ENCODE measurements at regions not wholly inside any gene's neighbourhood (a gene's known extent, or its start where the extent isn't known, plus 50 kb on each side); places are given as distances from the start of the nearest gene placed in this dataset.

- no peaks in the 10 kb centered on the region for H3K9me3 ChIP-seq
- DNase-seq (no peak), ATAC-seq (no peak)
- H3K27ac ChIP-seq = no peak overlapping the region
- no peaks in the 10 kb centered on the region for H3K27me3 ChIP-seq
- WGBS, 2 donors = 53 to 63% methylated on average over 1 of the region's 1 CpG
- H3K4me3 ChIP-seq = no peak overlapping the region
- TF ChIP-seq, protein P1, sequence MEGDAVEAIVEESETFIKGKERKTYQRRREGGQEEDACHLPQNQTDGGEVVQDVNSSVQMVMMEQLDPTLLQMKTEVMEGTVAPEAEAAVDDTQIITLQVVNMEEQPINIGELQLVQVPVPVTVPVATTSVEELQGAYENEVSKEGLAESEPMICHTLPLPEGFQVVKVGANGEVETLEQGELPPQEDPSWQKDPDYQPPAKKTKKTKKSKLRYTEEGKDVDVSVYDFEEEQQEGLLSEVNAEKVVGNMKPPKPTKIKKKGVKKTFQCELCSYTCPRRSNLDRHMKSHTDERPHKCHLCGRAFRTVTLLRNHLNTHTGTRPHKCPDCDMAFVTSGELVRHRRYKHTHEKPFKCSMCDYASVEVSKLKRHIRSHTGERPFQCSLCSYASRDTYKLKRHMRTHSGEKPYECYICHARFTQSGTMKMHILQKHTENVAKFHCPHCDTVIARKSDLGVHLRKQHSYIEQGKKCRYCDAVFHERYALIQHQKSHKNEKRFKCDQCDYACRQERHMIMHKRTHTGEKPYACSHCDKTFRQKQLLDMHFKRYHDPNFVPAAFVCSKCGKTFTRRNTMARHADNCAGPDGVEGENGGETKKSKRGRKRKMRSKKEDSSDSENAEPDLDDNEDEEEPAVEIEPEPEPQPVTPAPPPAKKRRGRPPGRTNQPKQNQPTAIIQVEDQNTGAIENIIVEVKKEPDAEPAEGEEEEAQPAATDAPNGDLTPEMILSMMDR (IDR thresholded peaks at IDR 0.05) = no peak
- TF ChIP-seq POLR2A (IDR thresholded peaks at IDR 0.05) = no peak
- H3K4me1 ChIP-seq = no peaks in the 10 kb centered on the region
- intact Hi-C loops (cut with DNase I) = no loop called here
- H3K36me3 ChIP-seq (replicated peaks in 1 of 2; ENCODE audit: insufficient read depth in 1 of 2, low read depth in 2 of 2) = no peaks in the 10 kb centered on the region
Measured at GRCh38 chr3:31349001-31349748, 183.6 kb upstream of the STT3B start.

DNA sequence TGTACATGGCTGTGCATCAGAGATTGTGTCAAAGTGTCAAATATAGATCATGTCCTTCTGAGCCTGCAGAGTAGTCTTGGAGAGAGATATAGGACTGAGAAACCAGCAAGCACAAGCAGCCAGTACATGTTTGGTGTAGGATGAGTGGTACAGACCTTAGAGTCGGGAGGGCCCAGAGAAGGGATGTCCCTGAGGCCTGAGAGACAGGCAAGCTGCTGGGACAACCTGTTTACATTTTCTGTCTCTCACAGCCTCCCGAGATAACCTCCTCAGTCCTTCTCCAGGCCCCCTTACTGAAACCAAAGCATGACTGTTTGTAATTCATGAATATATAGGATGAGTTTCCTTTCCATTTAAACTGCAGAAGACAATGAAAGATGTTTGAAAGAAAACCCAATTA lies 182.4 kb upstream of the STT3B start:
- no peaks in the 10 kb centered on the region for H3K9me3 ChIP-seq
- ATAC-seq = no peak

DNA sequence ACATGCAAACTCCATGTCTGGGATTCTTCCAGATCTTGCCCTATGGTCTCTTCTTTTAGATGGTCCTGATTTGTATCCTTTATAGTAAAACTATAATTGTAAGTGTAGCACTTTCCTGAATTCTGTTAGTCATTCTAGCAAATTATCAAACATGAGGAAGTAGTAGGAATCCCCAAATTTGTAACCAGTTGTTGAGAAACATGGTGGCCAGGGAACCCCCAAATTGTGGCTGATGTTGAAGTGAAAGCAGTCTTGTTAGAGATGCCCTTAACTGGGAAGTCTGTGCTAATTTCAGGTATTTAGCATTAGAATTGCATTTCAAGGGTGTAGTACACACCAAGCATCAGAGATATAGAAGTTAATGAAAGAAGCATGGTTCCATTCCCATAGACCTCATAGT lies 180.4 kb upstream of the STT3B start:
- no peak overlapping the region for H3K4me3 ChIP-seq
- intact Hi-C loops (cut with DNase I) = no loop called here

More for the DNA sequence above, 182.4 kb upstream of the STT3B start:
- Histone ChIP-seq H3K27me3 (no peaks in the 10 kb centered on the region), H3K4me3 (no peak overlapping the region), H3K27ac (no peak overlapping the region), H3K4me1 (no peaks in the 10 kb centered on the region), H3K36me3 (replicated peaks in 1 of 2; ENCODE audit: insufficient read depth in 1 of 2, low read depth in 2 of 2) (no peaks in the 10 kb centered on the region)
- no peak for DNase-seq
- 35 to 55% methylated on average over 2 of the region's 2 CpGs for whole genome bisulfite sequencing, 2 donors
- TF ChIP-seq, protein P1 (IDR thresholded peaks at IDR 0.05) = no peak
- no peak for TF ChIP-seq POLR2A (IDR thresholded peaks at IDR 0.05)
- intact Hi-C loops (cut with DNase I) = no loop called here

DNA sequence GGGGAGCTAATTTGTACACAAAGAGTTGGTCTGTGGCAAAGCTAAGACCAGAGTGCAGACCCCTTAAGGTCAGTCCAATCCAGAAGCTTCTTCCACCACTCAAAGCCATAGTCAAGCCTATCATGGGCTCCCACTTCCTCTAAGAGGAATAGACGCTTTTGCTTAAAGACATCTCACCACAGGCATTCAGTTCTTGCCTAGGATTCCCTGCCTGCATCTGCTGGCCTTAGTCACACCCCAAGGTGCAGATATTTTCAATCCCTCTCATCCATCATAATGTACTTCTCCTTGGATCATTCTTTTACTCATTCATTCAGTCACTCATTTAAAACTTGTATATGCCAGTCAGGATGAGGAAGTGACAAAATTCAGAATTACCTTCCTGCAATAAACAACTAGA lies 179.6 kb upstream of the STT3B start:
- no peak for DNase-seq
- Histone ChIP-seq H3K36me3 (replicated peaks in 1 of 2; ENCODE audit: insufficient read depth in 1 of 2, low read depth in 2 of 2) (no peaks in the 10 kb centered on the region), H3K4me1 (no peaks in the 10 kb centered on the region), H3K27ac (no peak overlapping the region), H3K9me3 (no peaks in the 10 kb centered on the region), H3K4me3 (no peak overlapping the region), H3K27me3 (no peaks in the 10 kb centered on the region)
- no peak for ATAC-seq
- WGBS, 2 donors = 69 to 87% methylated on average over 1 of the region's 1 CpG
- no peak for TF ChIP-seq POLR2A (IDR thresholded peaks at IDR 0.05)
- TF ChIP-seq, protein P1 (IDR thresholded peaks at IDR 0.05) = no peak
- intact Hi-C loops (cut with DNase I) = no loop called here

More for the DNA sequence above, 180.4 kb upstream of the STT3B start:
- DNase-seq = no peak
- H3K27me3 ChIP-seq = no peaks in the 10 kb centered on the region
- H3K9me3 ChIP-seq = no peaks in the 10 kb centered on the region
- H3K36me3 ChIP-seq (replicated peaks in 1 of 2; ENCODE audit: insufficient read depth in 1 of 2, low read depth in 2 of 2) = no peaks in the 10 kb centered on the region
- no peak overlapping the region for H3K27ac ChIP-seq
- ATAC-seq = no peak
- TF ChIP-seq, protein P1 (IDR thresholded peaks at IDR 0.05) = no peak
- no peak for TF ChIP-seq POLR2A (IDR thresholded peaks at IDR 0.05)
- H3K4me1 ChIP-seq = no peaks in the 10 kb centered on the region

GRCh38 chr3:31354373-31354772 lies 178.4 kb upstream of the STT3B start:
- Histone ChIP-seq H3K4me1 (no peaks in the 10 kb centered on the region), H3K4me3 (no peak overlapping the region), H3K27me3 (no peaks in the 10 kb centered on the region), H3K36me3 (replicated peaks in 1 of 2; ENCODE audit: insufficient read depth in 1 of 2, low read depth in 2 of 2) (no peaks in the 10 kb centered on the region), H3K27ac (no peak overlapping the region), H3K9me3 (no peaks in the 10 kb centered on the region)
- ATAC-seq = no peak
- DNase-seq = no peak
- TF ChIP-seq, protein P1 (IDR thresholded peaks at IDR 0.05) = no peak
- no peak for TF ChIP-seq POLR2A (IDR thresholded peaks at IDR 0.05)
- intact Hi-C loops (cut with DNase I) = no loop called here

All from body of pancreas (tissue), 4 donors.